HEK293 (cell line): ENCODE measurements at regions not wholly inside any gene's neighbourhood (a gene's known extent, or its start where the extent isn't known, plus 50 kb on each side); places are given as distances from the start of the nearest gene placed in this dataset.

Experiments
- EGR2 ChIP-seq: fragments of 450-650 bp; formaldehyde crosslinking; IDR thresholded peaks from 2 replicates; pipeline ENCODE4 v1.5.1; 2016; ENCODE audit warnings: low read depth, missing biosample characterization, missing genetic modification characterization
- KLF17 ChIP-seq: fragments of 450-650 bp; formaldehyde crosslinking; IDR thresholded peaks from 2 replicates; pipeline ENCODE4 v1.5.1; 2016; ENCODE audit warnings: missing biosample characterization, missing genetic modification characterization
- MYNN ChIP-seq: fragments of 450-650 bp; formaldehyde crosslinking; IDR thresholded peaks from 2 replicates; pipeline ENCODE4 v1.5.1; 2016; ENCODE audit warnings: missing biosample characterization, missing genetic modification characterization, borderline replicate concordance
- MZF1 ChIP-seq: fragments of 450-650 bp; formaldehyde crosslinking; IDR thresholded peaks from 2 replicates; pipeline ENCODE4 v1.5.1; 2017; ENCODE audit warnings: missing biosample characterization, missing genetic modification characterization, borderline replicate concordance
- OSR2 ChIP-seq: fragments of 450-650 bp; formaldehyde crosslinking; IDR thresholded peaks from 2 replicates; pipeline ENCODE4 v1.5.1; 2016; ENCODE audit warnings: missing biosample characterization, missing genetic modification characterization
- PRDM10 ChIP-seq: fragments of 450-650 bp; formaldehyde crosslinking; IDR thresholded peaks from 2 replicates; pipeline ENCODE4 v1.5.1; 2016; ENCODE audit warnings: missing biosample characterization, missing genetic modification characterization
- SP3 ChIP-seq: fragments of 450-650 bp; formaldehyde crosslinking; IDR thresholded peaks from 2 replicates; pipeline ENCODE4 v1.5.1; 2016; ENCODE audit warnings: missing biosample characterization, missing genetic modification characterization
- ZBTB21 ChIP-seq: fragments of 450-650 bp; formaldehyde crosslinking; IDR thresholded peaks from 2 replicates; pipeline ENCODE4 v1.5.1; 2017; ENCODE audit warnings: missing biosample characterization, missing genetic modification characterization
- ZBTB48 ChIP-seq: fragments of 450-650 bp; formaldehyde crosslinking; IDR thresholded peaks from 2 replicates; pipeline ENCODE4 v1.5.1; 2016; ENCODE audit warnings: missing biosample characterization, missing genetic modification characterization
- ZEB2 ChIP-seq: fragments of 450-650 bp; formaldehyde crosslinking; IDR thresholded peaks from 2 replicates; pipeline ENCODE4 v1.5.1; 2016; ENCODE audit warnings: missing biosample characterization, missing genetic modification characterization
- ZFP3 ChIP-seq: fragments of 450-650 bp; formaldehyde crosslinking; IDR thresholded peaks from 2 replicates; pipeline ENCODE4 v1.5.1; 2016; ENCODE audit warnings: low read depth, missing biosample characterization, missing genetic modification characterization
- ZNF112 ChIP-seq: fragments of 450-650 bp; formaldehyde crosslinking; IDR thresholded peaks from 2 replicates; pipeline ENCODE4 v1.5.0; 2017; ENCODE audit warnings: missing biosample characterization, missing genetic modification characterization
- ZNF146 ChIP-seq: fragments of 450-650 bp; formaldehyde crosslinking; IDR thresholded peaks from 2 replicates; pipeline ENCODE4 v1.5.1; 2016; ENCODE audit warnings: missing biosample characterization, missing genetic modification characterization
- ZNF2 ChIP-seq: fragments of 450-650 bp; formaldehyde crosslinking; IDR thresholded peaks from 2 replicates; pipeline ENCODE4 v1.5.1; 2016; ENCODE audit warnings: missing biosample characterization, missing genetic modification characterization
- ZNF214 ChIP-seq: fragments of 450-650 bp; formaldehyde crosslinking; IDR thresholded peaks from 2 replicates; pipeline ENCODE4 v1.5.1; 2017; ENCODE audit warnings: missing biosample characterization, mild to moderate bottlenecking, missing genetic modification characterization, borderline replicate concordance
- ZNF223 ChIP-seq: fragments of 450-650 bp; formaldehyde crosslinking; IDR thresholded peaks from 2 replicates; pipeline ENCODE4 v1.5.1; 2016; ENCODE audit warnings: missing biosample characterization, missing genetic modification characterization
- ZNF239 ChIP-seq: fragments of 450-650 bp; formaldehyde crosslinking; IDR thresholded peaks from 2 replicates; pipeline ENCODE4 v1.5.1; 2016; ENCODE audit warnings: missing biosample characterization, missing genetic modification characterization
- ZNF248 ChIP-seq: fragments of 450-650 bp; formaldehyde crosslinking; IDR thresholded peaks from 2 replicates; pipeline ENCODE4 v1.5.1; 2017; ENCODE audit warnings: missing biosample characterization, missing genetic modification characterization
- ZNF350 ChIP-seq: fragments of 450-650 bp; formaldehyde crosslinking; IDR thresholded peaks from 2 replicates; pipeline ENCODE4 v1.5.0; 2017; ENCODE audit warnings: missing biosample characterization, mild to moderate bottlenecking, missing genetic modification characterization
- ZNF488 ChIP-seq: fragments of 450-650 bp; formaldehyde crosslinking; IDR thresholded peaks from 2 replicates; pipeline ENCODE4 v1.5.1; 2016; ENCODE audit warnings: missing biosample characterization, missing genetic modification characterization
- ZNF514 ChIP-seq: fragments of 450-650 bp; formaldehyde crosslinking; IDR thresholded peaks from 2 replicates; pipeline ENCODE4 v1.5.1; 2016; ENCODE audit warnings: missing biosample characterization, missing genetic modification characterization
- ZNF518A ChIP-seq: fragments of 450-650 bp; formaldehyde crosslinking; conservative IDR thresholded peaks from 2 replicates; pipeline ENCODE4 v1.5.1; 2016; ENCODE audit warnings: low read depth, missing biosample characterization, missing genetic modification characterization
- ZNF521 ChIP-seq: fragments of 450-650 bp; formaldehyde crosslinking; IDR thresholded peaks from 2 replicates; pipeline ENCODE4 v1.5.1; 2017; ENCODE audit warnings: missing biosample characterization, mild to moderate bottlenecking, missing genetic modification characterization
- ZNF544 ChIP-seq: fragments of 450-650 bp; formaldehyde crosslinking; IDR thresholded peaks from 2 replicates; pipeline ENCODE4 v1.5.0; 2017; ENCODE audit warnings: missing biosample characterization, missing genetic modification characterization
- ZNF560 ChIP-seq: fragments of 450-650 bp; formaldehyde crosslinking; IDR thresholded peaks from 2 replicates; pipeline ENCODE4 v1.5.1; 2017; ENCODE audit warnings: missing biosample characterization, missing genetic modification characterization, borderline replicate concordance
- ZNF561 ChIP-seq: fragments of 450-650 bp; IDR thresholded peaks from 2 replicates; pipeline ENCODE4 v1.5.1; 2018; ENCODE audit warnings: missing biosample characterization, missing genetic modification characterization, borderline replicate concordance
- ZNF600 ChIP-seq: fragments of 450-650 bp; formaldehyde crosslinking; IDR thresholded peaks from 2 replicates; pipeline ENCODE4 v1.5.1; 2016; ENCODE audit warnings: missing biosample characterization, missing genetic modification characterization
- ZNF654 ChIP-seq: fragments of 450-650 bp; formaldehyde crosslinking; IDR thresholded peaks from 2 replicates; pipeline ENCODE4 v1.5.1; 2016; ENCODE audit warnings: low read depth, missing biosample characterization, missing genetic modification characterization
- ZNF660 ChIP-seq: fragments of 450-650 bp; IDR thresholded peaks from 2 replicates; pipeline ENCODE4 v1.5.1; 2018; ENCODE audit warnings: missing biosample characterization, mild to moderate bottlenecking, missing genetic modification characterization
- ZNF768 ChIP-seq: fragments of 450-650 bp; formaldehyde crosslinking; IDR thresholded peaks from 2 replicates; pipeline ENCODE4 v1.5.1; 2018; ENCODE audit warnings: missing biosample characterization, mild to moderate bottlenecking, missing genetic modification characterization
- ZNF776 ChIP-seq: fragments of 450-650 bp; formaldehyde crosslinking; IDR thresholded peaks from 2 replicates; pipeline ENCODE4 v1.5.0; 2017; ENCODE audit warnings: missing biosample characterization, missing genetic modification characterization, borderline replicate concordance

GRCh38 chr5:159712672-159713071 lies 203.6 kb upstream of the ADRA1B start (continued):
- TF ChIP-seq PRDM10 (tag by site-specific recombination) (no peak), ZNF776 (tag by site-specific recombination) (no peak), ZNF112 (no peak), ZNF214 (tag by site-specific recombination) (no peak), ZNF146 (tag by site-specific recombination) (no peak), ZEB2 (peak; percentile 49; the same call in 1 of the 2 replicates), ZFP3 (no peak), ZNF248 (tag by site-specific recombination) (no peak), MYNN (tag by site-specific recombination) (peak; percentile 29; the same call in 1 of the 2 replicates), SP3 (no peak), ZNF521 (tag by site-specific recombination) (no peak), ZNF223 (tag by site-specific recombination) (no peak), ZNF544 (tag by site-specific recombination) (no peak), ZBTB48 (no peak), ZNF561 (tag by site-specific recombination) (no peak), ZNF2 (no peak), EGR2 (tag by site-specific recombination) (no peak), OSR2 (tag by site-specific recombination) (peak; percentile 72), ZNF660 (tag by site-specific recombination) (no peak), KLF17 (no peak), ZBTB21 (tag by site-specific recombination) (no peak), ZNF488 (tag by site-specific recombination) (no peak), ZNF600 (tag by site-specific recombination) (no peak), ZNF350 (peak; percentile 81), ZNF514 (no peak), ZNF768 (no peak), ZNF560 (tag by site-specific recombination) (no peak), ZNF654 (tag by site-specific recombination) (no peak), ZNF239 (tag by site-specific recombination) (no peak), MZF1 (no peak), ZNF518A (tag by site-specific recombination) (peak; percentile 22; the same call in 1 of the 2 replicates)
